Chondrocyte (in vitro differentiated cells): ENCODE measurements at regions not wholly inside any gene's neighbourhood (a gene's known extent, or its start where the extent isn't known, plus 50 kb on each side); places are given as distances from the start of the nearest gene placed in this dataset.

Source experiments
- DNase-seq: peaks from one replicate; pipeline ENCODE4 v3.0.0; 2021; ENCODE audit warnings: mixed read lengths, low spot score
- H3K27ac Mint-ChIP-seq: one replicate; pipeline ENCODE4 v1.8.0; 2021; ENCODE audit warnings: mild to moderate bottlenecking, moderate library complexity, mixed read lengths; ENCODE audit not compliant: unreplicated experiment
- H3K27me3 Mint-ChIP-seq: 2 replicates; pipeline ENCODE4 v1.8.0; 2021; ENCODE audit warnings: low read depth, mixed read lengths
- H3K36me3 Mint-ChIP-seq: 2 replicates; pipeline ENCODE4 v1.8.0; 2021; ENCODE audit warnings: low read depth, mixed read lengths
- H3K4me1 Mint-ChIP-seq: 2 replicates; pipeline ENCODE4 v1.8.0; 2021; ENCODE audit warnings: low read depth, mild to moderate bottlenecking, mixed read lengths
- H3K4me3 Mint-ChIP-seq: one replicate; pipeline ENCODE4 v1.8.0; 2021; ENCODE audit warnings: mild to moderate bottlenecking, moderate library complexity, mixed read lengths; ENCODE audit not compliant: unreplicated experiment
- H3K9me3 Mint-ChIP-seq: 2 replicates; pipeline ENCODE4 v1.8.0; 2021; ENCODE audit warnings: low read depth, mixed read lengths
- TF ChIP-seq, protein P1 (sequence below): fragments of 200-600 bp; sonication (generic); IDR thresholded peaks from 2 replicates; pipeline ENCODE4 v1.5.0; 2021; ENCODE audit warnings: antibody characterized with exemption, mild to moderate bottlenecking, moderate library complexity

DNA sequence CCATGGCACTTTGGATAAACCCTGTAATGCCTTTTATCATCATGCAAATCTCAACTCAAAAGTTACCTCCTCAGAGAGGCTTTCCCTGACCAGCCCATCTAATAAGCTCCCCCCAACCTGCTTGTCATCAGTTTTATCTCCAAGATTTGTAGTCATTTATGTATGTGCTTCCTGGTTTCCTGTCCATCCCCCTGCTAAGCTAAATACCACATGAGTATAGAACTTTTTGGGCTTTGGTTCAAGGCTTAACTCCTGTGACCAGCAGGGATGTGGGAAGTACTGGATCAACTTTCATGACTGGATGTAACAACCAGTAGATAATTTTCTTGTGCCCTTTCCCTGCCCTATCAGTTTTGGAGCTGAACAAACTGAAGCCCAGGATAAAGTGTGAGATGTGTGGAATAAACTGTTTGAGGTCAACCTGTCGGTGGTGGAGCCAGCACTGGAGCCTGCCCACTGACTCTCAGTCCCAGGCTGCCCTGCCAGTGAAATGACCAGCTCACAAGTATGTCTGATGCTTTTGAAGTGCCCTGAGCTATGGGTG is 148.6 kb downstream of the CYP26A1 start:
- peaks cover 4% of the 10 kb centered on the region for H3K4me1 Mint-ChIP-seq
- no peak for DNase-seq

DNA sequence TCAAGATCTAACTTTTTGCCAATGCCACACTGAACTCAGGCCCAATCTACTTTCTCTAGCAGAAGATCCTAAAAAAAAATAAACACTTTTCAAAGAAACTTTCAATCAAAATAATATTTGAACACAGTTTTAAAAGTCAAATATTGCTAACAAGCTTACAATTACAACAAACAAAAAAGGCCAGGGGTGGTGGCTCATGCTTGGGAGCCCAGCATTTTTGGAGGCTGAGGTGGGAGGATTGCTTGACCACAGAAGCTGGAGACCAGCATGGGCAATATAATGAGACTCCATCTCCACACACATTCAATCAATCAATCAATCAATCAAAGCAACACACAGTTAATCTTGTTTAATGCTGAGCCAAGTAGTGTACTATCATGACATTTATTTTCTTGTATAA is 149.2 kb downstream of the CYP26A1 start:
- H3K36me3 Mint-ChIP-seq: peaks cover 5% of the 10 kb centered on the region
- DNase-seq: no peak
- H3K27me3 Mint-ChIP-seq: no peaks in the 10 kb centered on the region
- peaks cover 4% of the 10 kb centered on the region for H3K4me1 Mint-ChIP-seq
- no peak overlapping the region for H3K27ac Mint-ChIP-seq
- peaks cover 9% of the 10 kb centered on the region for H3K9me3 Mint-ChIP-seq
- no peak overlapping the region for H3K4me3 Mint-ChIP-seq
- TF ChIP-seq, protein P1, sequence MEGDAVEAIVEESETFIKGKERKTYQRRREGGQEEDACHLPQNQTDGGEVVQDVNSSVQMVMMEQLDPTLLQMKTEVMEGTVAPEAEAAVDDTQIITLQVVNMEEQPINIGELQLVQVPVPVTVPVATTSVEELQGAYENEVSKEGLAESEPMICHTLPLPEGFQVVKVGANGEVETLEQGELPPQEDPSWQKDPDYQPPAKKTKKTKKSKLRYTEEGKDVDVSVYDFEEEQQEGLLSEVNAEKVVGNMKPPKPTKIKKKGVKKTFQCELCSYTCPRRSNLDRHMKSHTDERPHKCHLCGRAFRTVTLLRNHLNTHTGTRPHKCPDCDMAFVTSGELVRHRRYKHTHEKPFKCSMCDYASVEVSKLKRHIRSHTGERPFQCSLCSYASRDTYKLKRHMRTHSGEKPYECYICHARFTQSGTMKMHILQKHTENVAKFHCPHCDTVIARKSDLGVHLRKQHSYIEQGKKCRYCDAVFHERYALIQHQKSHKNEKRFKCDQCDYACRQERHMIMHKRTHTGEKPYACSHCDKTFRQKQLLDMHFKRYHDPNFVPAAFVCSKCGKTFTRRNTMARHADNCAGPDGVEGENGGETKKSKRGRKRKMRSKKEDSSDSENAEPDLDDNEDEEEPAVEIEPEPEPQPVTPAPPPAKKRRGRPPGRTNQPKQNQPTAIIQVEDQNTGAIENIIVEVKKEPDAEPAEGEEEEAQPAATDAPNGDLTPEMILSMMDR: no peak

More for the DNA sequence above, 148.6 kb downstream of the CYP26A1 start:
- TF ChIP-seq, protein P1: no peak
- H3K4me3 Mint-ChIP-seq: no peak overlapping the region
- no peaks in the 10 kb centered on the region for H3K27me3 Mint-ChIP-seq
- no peak overlapping the region for H3K27ac Mint-ChIP-seq
- peaks cover 5% of the 10 kb centered on the region for H3K36me3 Mint-ChIP-seq
- peaks cover 9% of the 10 kb centered on the region for H3K9me3 Mint-ChIP-seq

DNA sequence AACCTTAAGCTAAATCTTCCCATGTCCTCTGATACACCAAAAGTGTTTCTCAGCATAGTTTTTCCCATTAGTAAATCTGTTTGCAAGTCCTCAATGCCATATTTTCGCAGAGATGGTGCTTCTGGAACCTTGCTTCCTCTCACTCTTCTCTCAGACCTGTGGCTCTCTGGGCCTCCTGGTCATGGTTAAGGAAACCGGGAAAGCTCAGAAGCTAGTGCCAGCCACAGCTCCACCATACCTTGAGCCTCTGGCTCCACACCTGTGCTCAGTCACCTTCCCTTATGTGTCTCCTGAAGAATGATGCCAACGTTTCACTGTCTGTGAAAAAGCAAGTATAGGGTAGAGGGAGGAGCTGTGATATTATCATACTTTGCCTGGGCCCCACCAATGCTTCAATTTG is 149.6 kb downstream of the CYP26A1 start:
- Mint-ChIP-seq H3K27me3 (no peaks in the 10 kb centered on the region), H3K4me1 (peaks cover 4% of the 10 kb centered on the region), H3K4me3 (no peak overlapping the region), H3K9me3 (peaks cover 9% of the 10 kb centered on the region), H3K36me3 (peaks cover 5% of the 10 kb centered on the region), H3K27ac (no peak overlapping the region)
- DNase-seq: no peak
- TF ChIP-seq, protein P1: no peak

DNA sequence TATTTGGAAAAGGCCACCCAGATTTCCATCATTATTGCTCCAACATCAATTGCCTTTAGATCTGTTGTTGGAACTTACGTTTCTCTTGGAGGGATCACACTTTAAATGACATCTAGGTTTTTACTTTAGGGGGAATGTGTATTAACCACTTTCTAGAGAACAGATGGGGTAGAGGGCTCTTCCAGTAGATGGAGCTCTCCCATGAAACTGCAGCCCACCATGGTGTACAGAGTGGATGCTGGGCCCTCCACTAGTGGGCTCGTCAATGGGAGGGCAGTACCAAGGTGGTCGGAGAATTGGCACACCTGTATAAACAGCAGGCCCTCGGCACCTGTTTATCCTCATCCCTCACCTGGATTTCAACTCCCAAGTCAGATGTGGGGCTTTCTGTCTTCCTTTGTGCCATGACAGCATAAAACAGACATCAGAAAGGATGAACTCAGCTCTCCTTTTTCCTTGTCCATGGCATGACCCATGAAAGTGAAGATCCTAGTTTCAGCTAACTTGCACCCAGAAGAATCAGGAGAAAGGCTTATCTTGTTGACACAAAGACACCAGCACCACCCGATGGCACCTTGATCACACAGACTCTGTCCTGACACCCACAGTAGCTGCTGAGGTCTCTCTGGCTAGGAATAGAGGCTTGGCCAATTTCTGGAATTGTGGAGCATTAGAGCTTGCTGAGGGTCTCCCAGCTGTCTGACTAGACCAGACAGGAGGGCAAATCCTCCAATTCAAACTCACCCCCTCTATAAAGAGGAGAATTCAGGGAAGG is 150.5 kb downstream of the CYP26A1 start:
- Mint-ChIP-seq H3K27me3 (no peaks in the 10 kb centered on the region), H3K27ac (no peak overlapping the region)

DNA sequence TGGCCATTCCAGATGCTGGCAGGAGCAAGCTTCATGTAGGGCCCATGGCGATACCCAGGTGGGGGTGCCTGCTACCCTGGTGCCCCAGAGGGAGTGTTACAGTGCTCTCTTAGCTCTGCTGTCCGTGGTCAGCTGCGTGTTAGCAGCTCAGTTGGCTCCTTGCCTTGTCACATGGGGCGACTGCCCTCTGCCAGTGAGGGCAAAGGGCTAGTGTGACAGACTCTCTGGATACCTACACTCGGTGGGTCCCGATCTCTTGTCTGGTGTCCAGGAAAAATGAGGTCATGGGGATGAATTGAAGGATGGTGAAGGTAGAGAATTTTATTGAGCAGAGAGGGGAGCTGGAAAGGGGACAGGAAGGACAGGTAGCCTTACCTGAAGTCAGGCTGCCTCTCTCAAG is 152.2 kb downstream of the CYP26A1 start:
- no peak overlapping the region for H3K27ac Mint-ChIP-seq
- no peaks in the 10 kb centered on the region for H3K4me1 Mint-ChIP-seq
- no peak for DNase-seq
- H3K27me3 Mint-ChIP-seq: no peaks in the 10 kb centered on the region
- TF ChIP-seq, protein P1: no peak
- peaks cover 5% of the 10 kb centered on the region for H3K36me3 Mint-ChIP-seq
- H3K4me3 Mint-ChIP-seq: no peak overlapping the region
- H3K9me3 Mint-ChIP-seq: peaks cover 9% of the 10 kb centered on the region

More for the DNA sequence above, 150.5 kb downstream of the CYP26A1 start:
- DNase-seq: no peak
- Mint-ChIP-seq H3K9me3 (peaks cover 9% of the 10 kb centered on the region), H3K4me3 (no peak overlapping the region), H3K36me3 (peaks cover 5% of the 10 kb centered on the region), H3K4me1 (no peaks in the 10 kb centered on the region)
- TF ChIP-seq, protein P1: no peak
